Ishikawa (cell line): ENCODE measurements at regions not wholly inside any gene's neighbourhood (a gene's known extent, or its start where the extent isn't known, plus 50 kb on each side); places are given as distances from the start of the nearest gene placed in this dataset.

Experiments
- CREB1 ChIP-seq: IDR thresholded peaks from 2 replicates; pipeline ENCODE4 v1.6.1; 2012; ENCODE audit warnings: low read depth
- EP300 ChIP-seq: IDR thresholded peaks from 2 replicates; pipeline ENCODE4 v1.6.1; 2012; ENCODE audit warnings: borderline replicate concordance
- RAD21 ChIP-seq: IDR thresholded peaks from 2 replicates; pipeline ENCODE4 v1.6.1; 2012; ENCODE audit warnings: low read depth
- TAF1 ChIP-seq: IDR thresholded peaks from 2 replicates; pipeline ENCODE4 v1.6.1; 2012; ENCODE audit warnings: low read depth, mild to moderate bottlenecking
- TEAD4 ChIP-seq: IDR thresholded peaks from 2 replicates; pipeline ENCODE4 v1.6.1; 2012
- YY1 ChIP-seq: IDR thresholded peaks from 2 replicates; pipeline ENCODE4 v1.6.1; 2012; ENCODE audit warnings: low read depth
- ZBTB7A ChIP-seq: IDR thresholded peaks from 2 replicates; pipeline ENCODE4 v1.6.1; 2012; ENCODE audit warnings: low read depth
- TF ChIP-seq, protein P1 (sequence below): IDR thresholded peaks from 2 replicates; pipeline ENCODE4 v1.6.1; 2012

DNA sequence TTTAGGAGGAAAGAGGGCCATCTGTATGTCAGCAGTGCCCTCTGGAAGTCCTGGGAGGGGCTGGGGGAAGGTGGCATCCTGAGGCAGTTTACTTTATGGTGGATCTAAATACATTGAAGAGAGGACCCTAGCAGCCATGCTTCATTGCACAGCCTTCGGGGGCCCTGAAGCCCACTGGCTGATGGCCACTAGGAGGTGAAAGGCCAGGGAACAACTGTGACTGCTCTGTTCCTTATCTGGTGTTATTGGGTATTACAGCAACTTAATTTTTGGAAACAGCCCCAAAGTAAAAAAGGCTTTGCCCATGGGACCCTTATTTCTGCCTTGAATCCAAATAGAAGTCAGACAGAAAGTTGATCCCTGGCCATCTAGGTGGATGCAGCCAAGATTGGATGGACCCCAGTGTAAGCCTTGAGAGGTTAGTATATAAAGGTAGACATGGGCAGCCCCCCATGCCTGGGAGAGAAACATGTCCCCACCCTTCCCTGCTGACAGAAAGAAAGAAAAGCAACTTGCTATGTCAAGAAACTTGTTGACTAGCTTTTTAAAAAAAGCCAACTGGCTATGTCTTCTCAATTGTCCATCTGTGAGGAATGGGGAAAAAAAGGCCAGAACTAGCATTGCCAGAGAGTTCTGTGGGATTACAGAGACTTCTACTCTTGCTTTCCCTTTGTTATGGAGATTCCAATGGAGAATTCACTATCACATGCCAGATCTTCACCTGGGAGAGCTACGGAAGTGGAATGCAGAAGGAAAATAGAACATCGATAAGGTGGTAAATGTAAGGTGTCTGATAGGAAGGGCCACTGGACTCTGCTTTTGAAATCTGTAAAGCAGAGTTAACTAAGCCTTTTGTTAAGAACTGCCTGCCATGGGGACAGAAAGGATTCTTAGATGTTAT, 58.6 kb upstream of the OSR1 start:
- TF ChIP-seq TEAD4 (no peak), RAD21 (no peak), TAF1 (no peak), CREB1 (no peak), YY1 (no peak), ZBTB7A (no peak), EP300 (no peak)
- TF ChIP-seq, protein P1, sequence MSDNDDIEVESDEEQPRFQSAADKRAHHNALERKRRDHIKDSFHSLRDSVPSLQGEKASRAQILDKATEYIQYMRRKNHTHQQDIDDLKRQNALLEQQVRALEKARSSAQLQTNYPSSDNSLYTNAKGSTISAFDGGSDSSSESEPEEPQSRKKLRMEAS: no peak
